Ovary (tissue), 7 donors: ENCODE measurements at regions not wholly inside any gene's neighbourhood (a gene's known extent, or its start where the extent isn't known, plus 50 kb on each side); places are given as distances from the start of the nearest gene placed in this dataset.

Source experiments
- DNase-seq, 5 donors: peaks; one replicate each; pipeline ENCODE4 v3.0.0-alpha.2; 2019 to 2020
- H3K27ac ChIP-seq, 2 donors: fragments of 200-600 bp; one replicate each; pipeline versions ENCODE4 v1.5.1 to v1.8.0; 2019 to 2022
- H3K27me3 ChIP-seq: fragments of 200-600 bp; one replicate; pipeline ENCODE4 v1.8.0; 2022
- H3K36me3 ChIP-seq: fragments of 200-600 bp; sonication (generic); one replicate; pipeline ENCODE4 v1.5.1; 2019
- H3K4me1 ChIP-seq: one replicate; pipeline ENCODE4 v1.8.1; 2013; ENCODE audit warnings: mild to moderate bottlenecking, moderate library complexity; ENCODE audit not compliant: insufficient read depth
- H3K4me3 ChIP-seq: fragments of 200-600 bp; sonication (generic); one replicate; pipeline ENCODE4 v1.5.1; 2017
- H3K9me3 ChIP-seq, 2 donors: fragments of 200-600 bp in 1 of 2; sonication (generic) in 1 of 2; one replicate each; pipeline versions ENCODE4 v1.5.1 to v1.8.1; 2013 to 2019; ENCODE audit warnings: mild to moderate bottlenecking in 1 of 2, moderate library complexity in 1 of 2
- EP300 ChIP-seq: sonication (generic); formaldehyde crosslinking; IDR thresholded peaks from one replicate; pipeline ENCODE4 v1.6.1; 2017; ENCODE audit warnings: antibody characterized with exemption
- POLR2A ChIP-seq: fragments of 450-650 bp; IDR thresholded peaks from one replicate; pipeline ENCODE4 v1.6.1; 2017; ENCODE audit warnings: antibody characterized with exemption, mild to moderate bottlenecking, moderate library complexity
- WGBS, 3 donors: extraction: QIAGEN DNeasy Blood & Tissue Kit in 1 of 3; methylation state at CpG; one replicate each; pipeline versions ENCODE4 v1.1.5 to v1.1.7; 2013 to 2017; 5-methylcytosine and 5-hydroxymethylcytosine counted together
- intact Hi-C, 4 donors: fragments of 100-400 bp; cut with DNase I; formaldehyde crosslinking; loops; one replicate each; pipeline versions ENCODE4 v1.11.0 to v1.15.1; 2022 to 2023
- TF ChIP-seq, protein P1 (sequence below), 3 donors: fragments of 450-650 bp in 2 of 3; fragments of 200-600 bp in 1 of 3; IDR thresholded peaks; one replicate each; pipeline versions ENCODE4 v1.5.1 to v1.8.0; 2016 to 2022; ENCODE audit warnings: antibody characterized with exemption in 3 of 3, mild to moderate bottlenecking in 1 of 3
- donor health status: DM: no; HTN: no; CAD: no; lungs with moderate emphysema.
- donor health status: DM: no; HTN: no; CAD: no.
- donor health status: Bipolar disorder and iron deficiency.
- donor health status: DM: no; HTN: no; CAD: no.
- donor health status: DM: yes; HTN: yes; CAD: no.

DNA sequence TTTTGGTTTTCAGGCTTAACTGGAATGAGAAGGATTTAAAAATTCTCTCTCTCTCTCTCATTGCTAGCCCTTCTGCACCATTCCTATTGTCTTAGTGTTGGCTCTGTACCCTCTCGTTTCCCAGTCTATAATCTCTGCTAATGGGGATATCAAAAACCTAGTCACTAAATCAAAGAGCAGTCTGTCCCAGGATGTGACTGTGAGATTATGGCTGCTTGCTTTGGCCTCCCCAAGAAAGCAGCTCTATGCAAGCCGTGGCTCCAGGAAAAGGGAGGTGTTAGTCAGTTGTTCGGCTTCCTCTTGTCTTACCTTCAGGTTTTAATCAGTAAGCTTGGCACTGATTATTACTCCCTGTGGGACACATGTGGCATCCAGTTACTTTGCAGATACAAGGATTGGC, 468.8 kb downstream of the USP25 start:
- Histone ChIP-seq H3K36me3 (no peaks in the 10 kb centered on the region), H3K4me3 (no peak overlapping the region), H3K27me3 (no peaks in the 10 kb centered on the region), H3K4me1 (no peaks in the 10 kb centered on the region), H3K27ac (no peak overlapping the region), H3K9me3 (peaks cover 0 to 3% of the 10 kb centered on the region in 2 donors)
- intact Hi-C loops, result loop anchor here in 1 of 4 donors (10.0 kb wide), 1 partner anchor 106 kb away; no protein-coding TSS in a partner anchor
- DNase-seq, result no peak
- TF ChIP-seq EP300 (no peak), POLR2A (no peak)
- TF ChIP-seq, protein P1, sequence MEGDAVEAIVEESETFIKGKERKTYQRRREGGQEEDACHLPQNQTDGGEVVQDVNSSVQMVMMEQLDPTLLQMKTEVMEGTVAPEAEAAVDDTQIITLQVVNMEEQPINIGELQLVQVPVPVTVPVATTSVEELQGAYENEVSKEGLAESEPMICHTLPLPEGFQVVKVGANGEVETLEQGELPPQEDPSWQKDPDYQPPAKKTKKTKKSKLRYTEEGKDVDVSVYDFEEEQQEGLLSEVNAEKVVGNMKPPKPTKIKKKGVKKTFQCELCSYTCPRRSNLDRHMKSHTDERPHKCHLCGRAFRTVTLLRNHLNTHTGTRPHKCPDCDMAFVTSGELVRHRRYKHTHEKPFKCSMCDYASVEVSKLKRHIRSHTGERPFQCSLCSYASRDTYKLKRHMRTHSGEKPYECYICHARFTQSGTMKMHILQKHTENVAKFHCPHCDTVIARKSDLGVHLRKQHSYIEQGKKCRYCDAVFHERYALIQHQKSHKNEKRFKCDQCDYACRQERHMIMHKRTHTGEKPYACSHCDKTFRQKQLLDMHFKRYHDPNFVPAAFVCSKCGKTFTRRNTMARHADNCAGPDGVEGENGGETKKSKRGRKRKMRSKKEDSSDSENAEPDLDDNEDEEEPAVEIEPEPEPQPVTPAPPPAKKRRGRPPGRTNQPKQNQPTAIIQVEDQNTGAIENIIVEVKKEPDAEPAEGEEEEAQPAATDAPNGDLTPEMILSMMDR (IDR thresholded peaks at IDR 0.05), result no peak
- WGBS, 3 donors, result 88 to 94% (median 91%) methylated on average over 3 of the region's 3 CpGs

DNA sequence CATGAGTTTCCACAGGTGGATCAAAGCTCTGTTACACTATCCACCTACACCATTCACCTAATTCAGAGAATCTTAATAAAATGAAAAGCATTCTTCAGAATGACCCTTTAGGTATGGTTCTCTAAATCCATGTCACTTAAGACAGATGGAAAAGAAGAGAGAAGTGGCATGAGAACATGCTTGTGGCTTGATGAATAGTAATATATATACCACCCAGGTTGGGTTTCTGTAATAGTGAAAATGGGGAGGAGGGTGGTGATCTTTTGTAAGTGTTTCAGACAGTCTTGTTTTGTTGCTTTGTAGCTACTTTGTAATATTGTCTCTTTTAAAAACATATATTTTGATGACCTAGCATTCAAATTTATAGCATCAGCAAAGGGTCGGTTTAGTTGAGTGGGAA, 469.8 kb downstream of the USP25 start:
- Histone ChIP-seq H3K27me3 (no peaks in the 10 kb centered on the region), H3K4me1 (no peaks in the 10 kb centered on the region), H3K27ac (no peak overlapping the region), H3K9me3 (peaks cover 0 to 3% of the 10 kb centered on the region in 2 donors), H3K4me3 (no peak overlapping the region), H3K36me3 (no peaks in the 10 kb centered on the region)
- intact Hi-C loops, result loop anchor here in 1 of 4 donors (10.0 kb wide), 1 partner anchor 105 kb away; no protein-coding TSS in a partner anchor
- WGBS, 3 donors, result 0 to 70% (median 0%) methylated on average over 1 of the region's 1 CpG
- TF ChIP-seq POLR2A (no peak), EP300 (no peak)
- TF ChIP-seq, protein P1 (IDR thresholded peaks at IDR 0.05), result no peak
- DNase-seq, result no peak

DNA sequence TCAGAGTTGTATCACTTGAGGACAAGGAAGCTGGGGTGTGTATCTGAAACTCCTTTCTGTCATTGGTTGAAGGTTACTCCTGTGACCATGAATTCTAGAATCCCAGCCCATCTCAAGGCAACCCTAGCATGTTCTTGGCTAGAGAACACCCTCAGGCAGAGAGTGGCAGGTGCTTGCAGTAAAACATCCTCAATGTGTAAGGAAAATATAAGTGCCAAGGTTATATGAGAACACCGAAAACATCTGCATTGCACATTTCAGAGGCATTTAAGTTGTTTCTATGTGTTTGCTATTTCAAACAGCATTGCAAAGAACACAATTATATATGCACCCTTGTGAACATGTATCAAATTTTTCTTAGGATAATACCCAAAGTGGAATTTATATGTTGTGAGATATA, 471.9 kb downstream of the USP25 start:
- WGBS, 3 donors, result 95 to 100% (median 98%) methylated on average over 1 of the region's 1 CpG
- intact Hi-C loops, result loop anchor here in 1 of 4 donors (10.0 kb wide), 1 partner anchor 83 kb away; no protein-coding TSS in a partner anchor
- Histone ChIP-seq H3K27me3 (no peaks in the 10 kb centered on the region), H3K27ac (no peak overlapping the region), H3K36me3 (no peaks in the 10 kb centered on the region), H3K4me3 (no peak overlapping the region), H3K9me3 (peaks cover 0 to 3% of the 10 kb centered on the region in 2 donors), H3K4me1 (no peaks in the 10 kb centered on the region)
- TF ChIP-seq POLR2A, result no peak
- DNase-seq, result no peak

DNA sequence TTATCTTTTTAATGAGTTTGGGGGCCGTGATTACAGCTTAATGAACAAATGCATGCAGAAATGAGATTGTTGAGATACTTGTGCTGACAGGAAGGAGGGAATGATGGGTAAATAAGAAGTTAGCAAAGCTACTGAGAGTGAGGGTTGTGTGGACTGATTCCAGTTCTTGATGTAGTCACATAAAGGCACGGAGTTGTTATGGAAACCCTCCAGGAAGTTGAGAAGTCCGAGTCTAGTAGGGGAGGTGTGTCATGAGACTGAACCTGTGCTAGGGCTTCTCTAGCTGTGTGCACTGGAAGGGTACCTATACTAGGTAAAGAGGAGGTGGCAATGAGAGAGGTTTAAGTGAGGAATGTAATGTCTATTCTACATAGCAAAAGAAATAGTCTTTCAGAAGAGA, 475.7 kb downstream of the USP25 start:
- TF ChIP-seq POLR2A (no peak), EP300 (no peak)
- TF ChIP-seq, protein P1 (IDR thresholded peaks at IDR 0.05), result no peak
- no peak overlapping the region for H3K27ac ChIP-seq
- H3K9me3 ChIP-seq, result no peaks in the 10 kb centered on the region
- H3K27me3 ChIP-seq, result no peaks in the 10 kb centered on the region
- H3K36me3 ChIP-seq, result no peaks in the 10 kb centered on the region
- WGBS, 3 donors, result 76 to 84% (median 77%) methylated on average over 3 of the region's 3 CpGs
- intact Hi-C loops, result loop anchor here in 1 of 4 donors (10.0 kb wide), 1 partner anchor 79 kb away; no protein-coding TSS in a partner anchor
- H3K4me1 ChIP-seq, result peaks cover 2% of the 10 kb centered on the region
- H3K4me3 ChIP-seq, result no peak overlapping the region
- no peak for DNase-seq

DNA sequence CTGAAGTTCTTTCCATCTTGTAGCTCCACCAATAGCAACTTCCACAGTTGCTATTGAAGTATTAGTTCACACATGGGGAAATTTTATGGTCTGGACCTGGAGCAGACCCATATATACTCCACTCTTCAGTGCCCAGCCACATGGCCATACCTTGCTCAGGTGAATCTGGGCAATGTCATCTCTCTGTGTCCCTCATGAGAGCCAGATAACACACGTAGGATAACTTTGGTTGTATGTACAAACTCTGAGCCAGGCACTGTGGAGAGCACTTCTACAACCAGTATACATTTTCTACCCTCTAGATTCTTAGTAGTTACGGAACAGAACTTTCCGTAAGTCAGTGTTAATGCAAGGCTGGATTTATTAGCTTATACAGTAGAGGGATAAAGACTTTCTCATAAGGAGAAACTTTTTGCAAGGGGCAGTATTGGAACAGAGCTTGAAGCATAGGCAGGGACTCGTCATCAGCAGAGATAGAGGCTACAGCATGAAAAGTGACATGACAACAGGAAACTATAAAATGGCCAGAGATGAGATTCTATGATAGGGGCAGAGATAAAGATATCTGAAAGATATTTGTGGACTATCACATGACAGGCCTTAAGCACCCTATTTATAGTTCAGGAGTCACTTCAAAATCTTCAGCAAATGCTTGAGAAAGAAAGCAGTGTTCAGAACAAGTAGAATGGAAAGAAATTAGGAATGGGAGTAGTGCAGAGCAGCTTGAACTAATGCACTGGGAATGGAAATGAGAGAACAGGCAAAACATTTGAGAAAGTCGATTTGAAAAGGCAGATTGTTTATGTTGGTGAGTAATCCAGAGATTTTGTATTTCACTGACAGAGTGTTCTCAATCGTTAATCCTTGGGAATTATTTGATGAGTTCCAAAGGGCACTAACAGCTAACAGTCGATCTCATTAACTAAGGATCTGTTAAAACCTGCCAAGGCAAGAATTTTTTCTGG, 481.8 kb downstream of the USP25 start:
- intact Hi-C loops, result no loop called here
- Histone ChIP-seq H3K4me3 (no peak overlapping the region), H3K36me3 (no peaks in the 10 kb centered on the region), H3K27me3 (no peaks in the 10 kb centered on the region), H3K4me1 (peaks cover 10% of the 10 kb centered on the region), H3K9me3 (no peaks in the 10 kb centered on the region), H3K27ac (peak overlapping the region; percentile 27 to 64)
- no peak for DNase-seq
- TF ChIP-seq, protein P1 (IDR thresholded peaks at IDR 0.05), result no peak
- no peak for TF ChIP-seq POLR2A
- no peak for TF ChIP-seq EP300
- 49 to 51% (median 49%) methylated on average over 7 of the region's 7 CpGs for WGBS, 3 donors
